Body of pancreas (tissue), 4 donors: ENCODE measurements at regions not wholly inside any gene's neighbourhood (a gene's known extent, or its start where the extent isn't known, plus 50 kb on each side); places are given as distances from the start of the nearest gene placed in this dataset.

Experiments used
- ATAC-seq: fragments of 150-250 bp; one replicate; pipeline ENCODE4 v1.9.1; 2016
- DNase-seq, 4 donors: peaks; one replicate each; pipeline ENCODE4 v3.0.0-alpha.2; 2019
- H3K27ac ChIP-seq, 4 donors: fragments of 200-600 bp; sonication (generic); 1 replicate in 3 of 4; 2 replicates in 1 of 4; pipeline versions ENCODE4 v1.5.1 to v1.6.1; 2016 to 2019; ENCODE audit warnings: mild to moderate bottlenecking in 1 of 4, mixed read lengths in 1 of 4, moderate library complexity in 1 of 4
- H3K27me3 ChIP-seq, 2 donors: fragments of 200-600 bp; sonication (generic); one replicate each; pipeline ENCODE4 v1.6.0; 2016; ENCODE audit warnings: mild to moderate bottlenecking in 1 of 2
- H3K36me3 ChIP-seq, 2 donors: fragments of 200-600 bp; sonication (generic); replicated peaks in 1 of 2; 2 replicates each; pipeline ENCODE4 v1.5.1; 2016; ENCODE audit warnings: low read depth in 2 of 2; ENCODE audit not compliant: insufficient read depth in 1 of 2
- H3K4me1 ChIP-seq: fragments of 200-600 bp; sonication (generic); one replicate; pipeline ENCODE4 v1.6.0; 2016
- H3K4me3 ChIP-seq, 2 donors: fragments of 200-600 bp; sonication (generic); 1 replicate in 1 of 2; 2 replicates in 1 of 2; pipeline ENCODE4 v1.5.1; 2016 to 2019
- H3K9me3 ChIP-seq, 3 donors: fragments of 200-600 bp; sonication (generic); 1 replicate in 2 of 3; 2 replicates in 1 of 3; pipeline ENCODE4 v1.5.1; 2016
- CTCF ChIP-seq, 7 experiments: fragments of 450-650 bp in 4 of 7; fragments of 200-600 bp in 3 of 7; sonication (generic) in 3 of 7; IDR thresholded peaks; one replicate each; pipeline ENCODE4 v1.5.1; 2016 to 2019; ENCODE audit warnings: antibody characterized with exemption in 7 of 7
- POLR2A ChIP-seq, 3 donors: fragments of 450-650 bp; IDR thresholded peaks; one replicate each; pipeline ENCODE4 v1.6.1; 2016; ENCODE audit warnings: antibody characterized with exemption in 3 of 3, mild to moderate bottlenecking in 2 of 3
- WGBS, 2 donors: methylation state at CpG; one replicate each; pipeline ENCODE4 v1.1.5; 2017; 5-methylcytosine and 5-hydroxymethylcytosine counted together
- intact Hi-C: fragments of 100-400 bp; cut with DNase I; formaldehyde crosslinking; loops from one replicate; pipeline ENCODE4 v1.15.1; 2023

DNA sequence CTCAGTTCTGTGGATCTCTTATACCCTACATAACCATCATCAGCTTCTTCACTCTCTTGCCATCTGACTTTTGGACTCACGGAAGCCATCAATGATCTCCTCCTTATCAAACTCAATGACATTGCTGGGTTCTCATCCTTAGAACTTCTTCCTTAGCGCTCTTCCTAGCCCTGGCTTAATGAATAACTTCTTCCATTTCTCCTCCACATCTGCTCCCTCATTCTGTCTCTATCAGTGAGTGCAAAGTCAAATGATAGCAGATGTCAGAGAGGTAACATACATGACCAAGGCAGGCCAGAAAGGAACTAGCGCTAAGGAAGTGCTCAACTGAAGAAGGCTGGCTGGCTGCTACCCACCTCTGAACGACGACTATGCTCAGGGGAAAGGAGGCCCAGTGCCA lies 449.8 kb downstream of the COG6 start:
- no peak for TF ChIP-seq POLR2A (IDR thresholded peaks at IDR 0.05)
- no peak for TF ChIP-seq CTCF (IDR thresholded peaks at IDR 0.05)
- H3K36me3 ChIP-seq = no peaks in the 10 kb centered on the region
- intact Hi-C loops = no loop called here
- no peaks in the 10 kb centered on the region for H3K9me3 ChIP-seq
- H3K4me3 ChIP-seq = no peak overlapping the region
- no peak for ATAC-seq
- no peaks in the 10 kb centered on the region for H3K27me3 ChIP-seq
- no peak overlapping the region for H3K27ac ChIP-seq
- 89 to 91% methylated on average over 5 of the region's 5 CpGs for WGBS, 2 donors
- DNase-seq = no peak
- no peaks in the 10 kb centered on the region for H3K4me1 ChIP-seq

DNA sequence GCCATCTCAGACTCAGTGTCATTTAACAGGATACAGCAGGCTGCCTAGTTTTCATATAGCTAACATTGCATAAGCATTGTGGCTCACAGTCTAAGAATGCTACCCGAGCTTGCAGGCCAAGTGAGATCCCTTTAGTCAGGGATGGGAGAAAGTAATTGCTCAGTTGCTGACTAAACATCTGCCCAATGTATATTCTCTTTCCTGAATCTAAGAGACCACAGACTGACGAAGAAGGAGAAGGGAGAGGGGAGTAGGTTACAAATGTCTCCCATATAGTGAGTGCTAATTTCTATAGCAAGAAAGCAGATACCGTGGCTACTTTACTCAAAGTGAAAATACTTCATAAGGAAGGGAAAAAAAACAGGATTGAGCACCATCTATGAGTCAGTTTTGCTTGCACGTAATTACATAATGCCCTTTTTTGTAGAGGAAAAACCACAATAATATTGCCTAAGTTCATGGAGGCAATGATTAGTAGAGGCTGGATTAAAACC lies 453.9 kb downstream of the COG6 start:
- intact Hi-C loops = no loop called here
- peak in 1 of 4 donors; percentile 17 for DNase-seq
- Histone ChIP-seq H3K4me3 (no peak overlapping the region), H3K27ac (no peak overlapping the region), H3K9me3 (no peaks in the 10 kb centered on the region), H3K27me3 (no peaks in the 10 kb centered on the region), H3K36me3 (no peaks in the 10 kb centered on the region), H3K4me1 (no peaks in the 10 kb centered on the region)
- WGBS, 2 donors = 67 to 85% methylated on average over 4 of the region's 4 CpGs
- TF ChIP-seq CTCF (IDR thresholded peaks at IDR 0.05) (no peak), POLR2A (IDR thresholded peaks at IDR 0.05) (no peak)
- no peak for ATAC-seq

- peaks cover 17% of the 10 kb centered on the region for H3K4me1 ChIP-seq
- H3K4me3 ChIP-seq = no peak overlapping the region
- ATAC-seq = no peak
- no peak overlapping the region for H3K27ac ChIP-seq
- DNase-seq = peak in 2 of 4 donors; percentile 18 to 20
- intact Hi-C loops = no loop called here
- H3K9me3 ChIP-seq = no peaks in the 10 kb centered on the region
- TF ChIP-seq POLR2A (IDR thresholded peaks at IDR 0.05) = no peak
- no peak for TF ChIP-seq CTCF (IDR thresholded peaks at IDR 0.05)
- WGBS, 2 donors = 86 to 88% methylated on average over 8 of the region's 8 CpGs
- no peaks in the 10 kb centered on the region for H3K36me3 ChIP-seq
- H3K27me3 ChIP-seq = no peaks in the 10 kb centered on the region
Measured at GRCh38 chr13:40113643-40114304, 458.3 kb downstream of the COG6 start.

- H3K9me3 ChIP-seq = no peaks in the 10 kb centered on the region
- TF ChIP-seq CTCF (IDR thresholded peaks at IDR 0.05) = no peak
- TF ChIP-seq POLR2A (IDR thresholded peaks at IDR 0.05) = no peak
- ATAC-seq = no peak
- intact Hi-C loops = no loop called here
- WGBS, 2 donors = 85 to 91% methylated on average over 6 of the region's 6 CpGs
- H3K36me3 ChIP-seq = no peaks in the 10 kb centered on the region
- no peak for DNase-seq
- H3K27ac ChIP-seq = no peak overlapping the region
- H3K4me3 ChIP-seq = no peak overlapping the region
- no peaks in the 10 kb centered on the region for H3K27me3 ChIP-seq
- H3K4me1 ChIP-seq = peaks cover 17% of the 10 kb centered on the region
Measured at GRCh38 chr13:40114305-40114896, 458.9 kb downstream of the COG6 start.

- no peak for TF ChIP-seq CTCF (IDR thresholded peaks at IDR 0.05)
- TF ChIP-seq POLR2A (IDR thresholded peaks at IDR 0.05) = no peak
- Histone ChIP-seq H3K27ac (peak overlapping the region; percentile 36 to 77 (median 62)), H3K4me1 (peaks cover 17% of the 10 kb centered on the region), H3K4me3 (no peak overlapping the region), H3K9me3 (no peaks in the 10 kb centered on the region), H3K27me3 (no peaks in the 10 kb centered on the region), H3K36me3 (no peaks in the 10 kb centered on the region)
- DNase-seq (no peak), ATAC-seq (no peak)
- WGBS, 2 donors = 51 to 63% methylated on average over 2 of the region's 2 CpGs
- intact Hi-C loops = no loop called here
Measured at GRCh38 chr13:40115426-40115825, 460.0 kb downstream of the COG6 start.
